Activated CD8-positive, alpha-beta T cell treated with anti-CD3 and anti-CD28 coated beads for 36 hours (primary cell): ENCODE measurements at regions not wholly inside any gene's neighbourhood (a gene's known extent, or its start where the extent isn't known, plus 50 kb on each side); places are given as distances from the start of the nearest gene placed in this dataset.

Experiments
- ATAC-seq: fragments of 200-7000 bp; cut with Tn5 transposase; one replicate; pipeline ENCODE4 v1.10.0; 2021; ENCODE audit warnings: mild to moderate bottlenecking, moderate library complexity
- CTCF ChIA-PET: fragments of 350-600 bp; sonication (Branson Sonifier 250); formaldehyde crosslinking; loops from one replicate; lab custom pipeline; 2021; ENCODE audit warnings: antibody characterized with exemption; lab: Charles Lee
- POLR2A ChIA-PET: fragments of 350-600 bp; sonication (Branson Sonifier 250); formaldehyde crosslinking; loops from one replicate; lab custom pipeline; 2021; ENCODE audit warnings: antibody characterized with exemption; lab: Charles Lee
- DNase-seq: peaks from one replicate; pipeline ENCODE4 v3.0.0-alpha.2; 2020
- H3K27ac Mint-ChIP-seq: one replicate; pipeline ENCODE4 v1.8.0; 2021; ENCODE audit warnings: mild to moderate bottlenecking, mixed read lengths
- H3K27me3 Mint-ChIP-seq: one replicate; pipeline ENCODE4 v1.8.0; 2021; ENCODE audit warnings: mixed read lengths
- H3K36me3 Mint-ChIP-seq: one replicate; pipeline ENCODE4 v1.8.0; 2021; ENCODE audit warnings: low read depth, mixed read lengths
- H3K4me1 Mint-ChIP-seq: one replicate; pipeline ENCODE4 v1.8.0; 2021; ENCODE audit warnings: low read depth, mixed read lengths
- H3K4me3 Mint-ChIP-seq: one replicate; pipeline ENCODE4 v1.8.0; 2021; ENCODE audit warnings: mild to moderate bottlenecking, moderate library complexity, mixed read lengths
- H3K9me3 Mint-ChIP-seq: one replicate; pipeline ENCODE4 v1.8.0; 2021; ENCODE audit warnings: mixed read lengths
- CTCF ChIP-seq: fragments of 200-600 bp; IDR thresholded peaks from one replicate; pipeline ENCODE4 v1.8.0; 2022; ENCODE audit warnings: antibody characterized with exemption, mild to moderate bottlenecking
- intact Hi-C: fragments of 100-400 bp; cut with micrococcal nuclease; formaldehyde crosslinking; loops from one replicate; pipeline ENCODE4 v1.10.0; 2022

- Mint-ChIP-seq H3K4me3 (no peak overlapping the region), H3K27me3 (no peaks in the 10 kb centered on the region), H3K27ac (no peak overlapping the region), H3K4me1 (peaks cover 77% of the 10 kb centered on the region), H3K9me3 (no peaks in the 10 kb centered on the region), H3K36me3 (peaks cover 10% of the 10 kb centered on the region)
- intact Hi-C loops: no loop called here
- ATAC-seq (no peak), DNase-seq (no peak)
- no peak for TF ChIP-seq CTCF
- ChIA-PET POLR2A (no interaction called here), CTCF (no interaction called here)
These were observed 109.2 kb upstream of the MGAT5 start for GRCh38 chr2:134144651-134145050.

GRCh38 chr2:134145519-134145918, 108.4 kb upstream of the MGAT5 start:
- TF ChIP-seq CTCF: no peak
- ChIA-PET POLR2A (no interaction called here), CTCF (no interaction called here)
- DNase-seq: no peak
- Mint-ChIP-seq H3K4me1 (peaks cover 72% of the 10 kb centered on the region), H3K27ac (no peak overlapping the region), H3K36me3 (peaks cover 10% of the 10 kb centered on the region), H3K9me3 (no peaks in the 10 kb centered on the region), H3K27me3 (no peaks in the 10 kb centered on the region), H3K4me3 (no peak overlapping the region)
- no peak for ATAC-seq
- intact Hi-C loops: no loop called here

GRCh38 chr2:134146161-134146560, 107.7 kb upstream of the MGAT5 start:
- intact Hi-C loops: no loop called here
- CTCF ChIA-PET: interaction anchor here (1.0 to 1.4 kb wide), 2 partner anchors 28 to 61 kb away, joined by 4 read pairs; no protein-coding TSS in a partner anchor

GRCh38 chr2:134146620-134147019, 107.3 kb upstream of the MGAT5 start:
- ChIA-PET CTCF (interaction anchor here (1.0 to 1.4 kb wide), 2 partner anchors 28 to 60 kb away, joined by 4 read pairs; no protein-coding TSS in a partner anchor), POLR2A (interaction anchor here (1.3 kb wide), 1 partner anchor 20 kb away, joined by 3 read pairs; no protein-coding TSS in a partner anchor)
- H3K9me3 Mint-ChIP-seq: no peaks in the 10 kb centered on the region
- H3K27ac Mint-ChIP-seq: no peak overlapping the region
- no peaks in the 10 kb centered on the region for H3K27me3 Mint-ChIP-seq
- H3K36me3 Mint-ChIP-seq: peaks cover 14% of the 10 kb centered on the region
- DNase-seq: no peak
- peaks cover 61% of the 10 kb centered on the region for H3K4me1 Mint-ChIP-seq
- intact Hi-C loops: no loop called here
- TF ChIP-seq CTCF: no peak
- H3K4me3 Mint-ChIP-seq: no peak overlapping the region
- no peak for ATAC-seq

More at GRCh38 chr2:134146161-134146560, 107.7 kb upstream of the MGAT5 start:
- no peaks in the 10 kb centered on the region for H3K27me3 Mint-ChIP-seq
- DNase-seq (no peak), ATAC-seq (no peak)
- peaks cover 66% of the 10 kb centered on the region for H3K4me1 Mint-ChIP-seq
- TF ChIP-seq CTCF: no peak
- no peaks in the 10 kb centered on the region for H3K9me3 Mint-ChIP-seq
- no peak overlapping the region for H3K27ac Mint-ChIP-seq
- H3K36me3 Mint-ChIP-seq: peaks cover 10% of the 10 kb centered on the region
- H3K4me3 Mint-ChIP-seq: no peak overlapping the region
- POLR2A ChIA-PET: interaction anchor here (1.3 kb wide), 1 partner anchor 20 kb away, joined by 3 read pairs; no protein-coding TSS in a partner anchor

- peaks cover 14% of the 10 kb centered on the region for H3K36me3 Mint-ChIP-seq
- TF ChIP-seq CTCF: no peak
- no peak for DNase-seq
- ChIA-PET CTCF (interaction anchor here (0.6 to 1.8 kb wide), 2 partner anchors 28 to 60 kb away, joined by 3 to 4 read pairs; no protein-coding TSS in a partner anchor), POLR2A (no interaction called here)
- H3K27ac Mint-ChIP-seq: no peak overlapping the region
- no peak overlapping the region for H3K4me3 Mint-ChIP-seq
- no peak for ATAC-seq
- intact Hi-C loops: no loop called here
- peaks cover 46% of the 10 kb centered on the region for H3K4me1 Mint-ChIP-seq
- H3K9me3 Mint-ChIP-seq: no peaks in the 10 kb centered on the region
- H3K27me3 Mint-ChIP-seq: no peaks in the 10 kb centered on the region
These were observed 105.7 kb upstream of the MGAT5 start for GRCh38 chr2:134148172-134148571.
